ENCODE measurements at regions not wholly inside any gene's neighbourhood (a gene's known extent, or its start where the extent isn't known, plus 50 kb on each side); places are given as distances from the start of the nearest gene placed in this dataset.
"Not testable (repeated sequence)": the region's sequence is repeated elsewhere in the genome, so short reads cannot be mapped to it uniquely, and the experiment has no call there.

DNA sequence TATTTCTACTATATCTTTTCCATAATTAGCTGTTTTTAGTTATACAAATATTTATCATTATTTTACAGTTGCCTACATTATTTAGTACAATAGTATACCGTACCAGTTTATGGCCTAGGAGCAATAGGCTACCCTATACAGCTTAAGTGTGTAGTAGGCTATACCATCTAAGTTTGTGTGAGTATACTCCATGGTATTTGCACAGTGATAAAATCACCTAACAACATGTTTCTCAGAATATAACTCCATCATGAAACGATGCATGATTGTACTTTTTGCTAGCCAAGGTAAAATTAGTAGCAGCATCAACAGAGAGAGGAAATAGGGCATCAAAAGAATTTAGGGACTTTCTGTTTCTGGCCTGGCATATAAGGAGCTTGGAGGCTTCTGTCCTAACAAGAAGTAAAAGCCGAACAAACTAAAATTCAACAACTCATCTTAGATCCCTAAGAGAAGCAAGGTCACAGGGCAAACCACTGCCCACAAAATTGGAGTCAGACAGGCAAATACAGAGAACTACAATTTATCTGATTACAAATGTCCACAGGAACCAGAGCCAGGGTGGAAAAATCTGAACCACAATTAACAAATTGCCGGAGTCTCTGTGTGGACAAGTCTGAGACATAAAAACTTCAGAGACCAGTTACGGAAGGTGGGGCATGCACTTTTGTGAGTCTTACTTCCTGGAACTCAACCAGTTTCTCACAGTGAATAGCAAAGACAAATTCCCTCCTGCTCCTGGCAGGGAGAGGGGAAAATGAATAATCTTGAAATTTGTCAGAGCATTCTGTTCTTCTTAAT is 671.4 kb downstream of the RFPL4B start:
- DNase-seq (ENCODE audit: low read depth in 3 of 3, low spot score in 1 of 3) = no peak

DNA sequence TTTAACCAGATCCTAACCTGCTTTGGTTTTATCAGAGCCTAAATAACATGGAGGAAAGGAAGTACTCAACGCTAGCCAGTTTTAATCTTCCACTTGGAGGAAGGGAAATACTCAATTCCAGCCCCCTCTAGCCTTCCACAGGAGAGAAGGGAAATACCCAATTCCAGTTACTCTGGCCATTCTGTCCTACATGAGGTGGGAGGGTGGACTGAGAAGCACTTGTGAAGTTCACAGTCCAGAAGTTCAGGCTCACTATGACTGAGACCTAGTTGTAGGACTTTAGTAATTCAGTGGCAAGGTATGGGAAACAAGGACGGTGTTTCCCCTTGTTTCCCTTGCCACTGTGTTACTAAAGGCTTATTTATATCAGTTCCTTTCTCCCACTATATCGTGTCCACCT is 672.0 kb downstream of the RFPL4B start:
- no peak for DNase-seq (ENCODE audit: low read depth in 3 of 3, low spot score in 1 of 3)

DNA sequence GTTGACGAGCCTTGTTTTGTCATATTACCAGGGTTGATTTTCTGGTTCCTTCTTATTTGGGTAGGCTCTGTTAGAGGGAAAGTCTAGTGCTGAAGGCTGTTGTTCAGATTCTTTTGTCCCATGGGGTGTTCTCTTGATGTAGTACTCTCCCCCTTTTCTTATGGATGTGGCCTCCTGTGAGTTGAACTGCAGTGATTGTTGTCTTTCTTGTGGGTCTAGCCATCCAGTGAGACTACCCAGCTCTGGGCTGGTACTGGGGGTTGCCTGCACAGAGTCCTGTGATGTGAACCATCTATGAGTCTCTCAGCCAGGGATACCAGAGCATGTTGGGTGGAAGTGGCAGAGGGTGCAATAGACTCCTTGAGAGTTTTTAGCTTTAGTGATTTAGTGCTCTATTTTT is 680.6 kb downstream of the RFPL4B start:
- no peak for DNase-seq (ENCODE audit: low read depth in 3 of 3, low spot score in 1 of 3)

DNA sequence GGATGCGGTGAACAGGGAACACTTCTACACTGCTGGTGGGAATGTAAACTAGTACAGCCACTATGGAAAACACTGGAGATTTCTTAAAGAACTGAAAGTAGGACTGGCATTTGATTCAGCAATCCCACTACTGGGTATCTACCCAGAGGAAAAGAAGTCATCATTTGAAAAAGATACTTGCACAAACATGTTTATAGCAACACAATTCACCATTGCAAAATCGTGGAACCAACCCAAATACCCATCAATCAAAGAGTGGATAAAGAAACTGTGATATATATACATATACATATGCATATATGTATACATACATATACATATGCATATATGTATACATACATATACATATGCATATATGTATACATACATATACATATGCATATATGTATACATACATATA is 682.0 kb downstream of the RFPL4B start:
- DNase-seq (ENCODE audit: low read depth in 3 of 3, low spot score in 1 of 3) = not testable (repeated sequence)

DNA sequence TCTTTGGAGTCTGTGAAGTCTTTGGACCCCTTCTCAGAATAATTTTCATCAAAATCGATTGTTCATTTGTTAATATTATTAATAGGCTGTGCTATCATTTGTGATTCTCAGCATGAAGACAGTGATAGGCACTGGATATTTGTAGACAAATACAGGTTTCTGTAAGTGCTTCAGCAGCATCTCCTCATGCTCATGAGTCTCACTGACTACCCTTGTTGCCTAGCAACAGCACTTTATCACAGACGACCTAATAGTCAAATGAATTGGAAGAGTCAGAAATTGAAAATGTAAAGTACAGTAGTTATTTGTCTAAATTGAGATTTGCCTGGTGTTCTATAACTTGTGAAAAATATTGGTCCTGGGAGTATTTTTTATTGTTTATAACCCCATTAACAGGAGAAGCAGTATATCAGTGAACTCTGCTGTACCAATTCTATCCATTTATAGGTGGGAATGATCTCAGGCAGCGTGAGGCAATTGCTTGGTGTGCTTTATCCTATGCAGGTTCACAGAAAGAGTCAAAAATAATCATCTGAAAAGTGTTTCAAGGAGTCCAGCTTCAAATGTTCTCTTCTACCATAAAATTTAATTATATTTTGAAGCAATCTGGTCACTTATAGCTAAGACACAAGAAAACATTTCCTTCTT is 684.6 kb downstream of the RFPL4B start:
- DNase-seq (ENCODE audit: low read depth in 3 of 3, low spot score in 1 of 3) = no peak

DNA sequence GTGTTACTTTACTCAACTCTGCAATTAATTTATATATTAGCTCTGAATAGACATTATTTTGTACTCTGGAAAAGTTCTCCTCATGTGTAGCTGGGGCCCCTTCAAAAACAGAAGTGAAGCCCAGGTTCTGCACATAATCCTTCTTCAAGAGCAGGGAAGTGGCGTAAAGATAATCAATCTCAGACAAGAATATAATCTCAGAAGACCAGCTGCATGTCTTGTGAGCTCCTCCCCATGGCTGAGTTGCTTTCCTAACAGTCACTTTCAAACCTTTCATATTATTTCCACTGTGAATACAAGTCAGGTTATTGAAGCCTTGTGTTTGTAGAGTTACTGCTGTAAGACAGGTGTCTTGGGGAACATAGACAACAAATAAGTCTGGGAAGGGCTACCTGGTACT is 691.9 kb downstream of the RFPL4B start:
- no peak for DNase-seq (ENCODE audit: low read depth in 3 of 3, low spot score in 1 of 3)

DNA sequence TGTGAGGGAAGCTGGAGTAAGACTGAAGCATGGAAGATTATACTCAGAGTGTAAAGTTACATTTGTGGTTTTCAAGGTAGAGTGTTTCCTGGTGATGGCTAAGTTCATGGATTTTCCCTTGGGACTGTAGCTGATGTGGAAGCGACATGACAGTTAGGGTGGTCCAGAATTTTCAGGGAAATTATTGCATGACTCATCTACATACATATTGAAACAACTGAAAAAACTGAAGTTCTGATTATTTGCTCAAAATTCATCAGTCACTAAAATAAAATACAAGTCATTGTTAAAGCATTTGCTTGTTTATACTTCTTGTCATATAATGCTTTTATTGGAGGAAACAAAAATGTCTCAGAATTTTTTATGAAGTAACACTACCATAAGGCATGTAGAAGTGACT is 700.0 kb downstream of the RFPL4B start:
- no peak for DNase-seq (ENCODE audit: low read depth in 3 of 3, low spot score in 1 of 3)

DNA sequence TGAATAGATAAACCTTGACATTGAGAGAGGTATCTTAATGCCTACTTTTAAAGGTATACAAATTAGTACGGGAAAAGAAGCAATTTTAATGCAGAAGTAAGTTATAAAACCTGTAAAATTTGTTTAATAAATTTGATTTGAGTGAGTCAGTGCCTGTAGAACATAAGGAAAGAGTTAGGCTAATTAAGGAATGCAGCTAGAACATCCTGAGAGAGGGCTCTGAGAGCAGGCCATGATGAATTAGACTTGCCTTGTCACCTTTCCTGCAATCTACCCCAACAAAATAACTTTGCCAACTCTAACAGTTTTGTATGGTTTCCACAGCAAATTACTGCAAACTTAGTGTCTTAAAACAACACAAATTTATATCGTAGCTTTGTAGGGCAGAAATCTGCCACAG is 700.8 kb downstream of the RFPL4B start:
- no peak for DNase-seq (ENCODE audit: low read depth in 3 of 3, low spot score in 1 of 3)

DNA sequence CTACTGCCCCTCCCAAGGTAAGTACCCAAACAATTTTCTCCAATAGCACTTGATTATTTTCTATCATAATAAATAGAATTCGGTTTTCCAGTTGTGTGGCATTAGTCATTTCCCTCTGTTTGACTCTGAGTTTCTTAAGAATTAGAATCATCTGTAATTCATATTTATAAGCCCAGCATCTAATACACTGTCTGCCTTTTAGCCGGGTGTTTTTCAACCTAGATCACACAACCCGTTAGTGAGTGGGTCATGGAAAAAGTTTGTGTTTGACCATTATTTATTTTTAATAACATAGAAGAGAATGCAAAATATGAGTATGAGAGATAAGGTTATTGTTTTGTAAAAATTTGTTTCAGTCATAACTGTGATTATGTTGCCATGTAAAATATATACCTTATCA is 701.6 kb downstream of the RFPL4B start:
- no peak for DNase-seq (ENCODE audit: low read depth in 3 of 3, low spot score in 1 of 3)

DNA sequence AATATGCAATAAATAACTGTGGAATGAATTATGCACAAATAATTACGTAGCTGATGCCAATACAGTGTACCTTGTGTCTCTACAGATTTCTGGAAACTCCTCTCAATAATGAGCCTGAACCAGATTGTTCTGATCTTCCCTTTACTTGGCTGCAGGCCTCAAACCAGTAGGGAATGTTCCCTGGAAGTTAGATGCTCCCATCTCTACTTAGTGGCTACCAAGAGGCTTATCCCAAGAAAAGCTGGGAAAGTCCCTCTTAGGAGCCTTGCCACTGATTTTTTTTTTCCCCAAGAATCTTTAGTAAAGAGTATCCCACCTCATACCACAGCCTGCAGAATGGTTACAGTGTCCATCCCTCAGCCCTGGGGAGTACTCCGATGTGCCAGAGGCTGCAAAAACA is 702.1 kb downstream of the RFPL4B start:
- DNase-seq (ENCODE audit: low read depth in 3 of 3, low spot score in 1 of 3) = no peak

DNA sequence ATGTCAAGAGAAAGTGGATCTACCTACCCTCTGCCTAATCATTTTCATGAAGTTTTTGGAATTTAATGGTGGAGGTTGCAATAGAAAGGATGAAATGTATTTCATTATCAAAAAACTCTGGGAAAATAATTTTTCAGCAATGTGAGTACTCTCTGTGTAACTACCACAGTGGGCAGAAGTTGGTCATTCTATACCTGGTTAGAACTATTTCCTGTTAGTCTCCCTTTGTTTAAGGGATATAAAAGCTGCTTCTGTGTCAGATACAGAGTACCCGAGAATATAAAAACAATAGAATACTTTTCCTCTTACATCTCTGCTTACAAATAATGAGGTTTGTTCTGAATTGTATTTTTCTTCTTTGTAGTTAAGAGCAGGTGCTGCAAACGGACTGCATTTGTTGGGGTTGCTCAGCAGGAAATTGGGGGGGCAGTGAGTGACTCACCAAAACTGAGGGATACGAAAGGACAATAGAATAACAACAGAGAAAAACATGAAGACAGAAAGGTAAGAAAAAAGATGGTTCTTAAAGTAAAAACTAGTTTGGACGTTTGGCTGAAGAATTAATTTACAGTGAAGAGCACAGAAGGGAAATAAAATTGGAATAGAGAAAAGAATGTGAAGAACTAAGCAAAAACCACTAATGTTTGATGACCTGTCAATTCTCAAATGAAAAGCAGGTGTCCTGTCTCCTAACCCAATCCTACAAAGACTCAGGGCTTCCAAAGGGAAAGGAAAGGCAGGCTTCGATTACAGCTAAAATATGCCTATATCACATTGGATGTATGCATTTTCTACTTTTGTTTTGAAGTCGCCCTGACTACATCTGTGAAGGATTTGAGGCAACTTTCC is 703.1 kb downstream of the RFPL4B start:
- no peak for DNase-seq (ENCODE audit: low read depth in 3 of 3, low spot score in 1 of 3)

DNA sequence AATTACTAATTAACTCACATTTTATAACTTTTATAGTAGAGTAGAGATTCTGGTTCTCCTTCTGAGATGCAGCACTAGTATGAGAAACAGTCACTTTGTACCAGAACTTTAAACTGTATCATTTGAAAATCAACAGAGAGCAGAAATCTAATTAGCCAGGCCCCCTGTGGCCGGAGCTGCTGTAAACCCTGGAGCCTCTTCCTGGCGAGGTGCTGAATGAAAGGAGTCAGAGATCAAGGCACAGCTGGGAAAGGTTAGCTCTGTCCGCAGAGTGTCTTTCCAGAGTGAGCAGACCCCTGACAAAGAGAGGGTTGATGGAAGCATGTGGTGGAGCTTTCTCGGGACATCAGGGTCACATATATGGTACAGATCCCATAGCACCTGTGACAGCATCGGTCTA is 703.8 kb downstream of the RFPL4B start:
- no peak for DNase-seq (ENCODE audit: low read depth in 3 of 3, low spot score in 1 of 3)

DNA sequence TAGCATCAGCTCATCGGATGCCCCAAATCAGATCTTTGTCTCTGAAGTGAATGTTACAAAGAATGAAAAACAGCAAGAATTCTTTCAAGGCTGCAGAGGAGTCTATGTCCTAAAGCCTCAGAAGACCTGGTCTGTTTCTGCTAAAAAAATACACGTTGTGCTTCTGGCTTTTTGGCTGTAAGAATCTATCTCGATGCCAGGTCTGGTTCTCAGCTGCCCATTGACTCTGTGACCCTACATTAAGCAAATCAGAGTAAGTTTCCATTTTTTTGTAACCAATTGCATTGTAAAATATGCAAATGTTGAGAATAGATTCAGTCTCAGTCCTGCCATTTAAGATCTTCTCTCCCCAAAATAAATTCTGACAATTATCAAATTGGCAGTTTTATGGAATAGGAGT is 705.4 kb downstream of the RFPL4B start:
- DNase-seq (ENCODE audit: low read depth in 3 of 3, low spot score in 1 of 3) = no peak

DNA sequence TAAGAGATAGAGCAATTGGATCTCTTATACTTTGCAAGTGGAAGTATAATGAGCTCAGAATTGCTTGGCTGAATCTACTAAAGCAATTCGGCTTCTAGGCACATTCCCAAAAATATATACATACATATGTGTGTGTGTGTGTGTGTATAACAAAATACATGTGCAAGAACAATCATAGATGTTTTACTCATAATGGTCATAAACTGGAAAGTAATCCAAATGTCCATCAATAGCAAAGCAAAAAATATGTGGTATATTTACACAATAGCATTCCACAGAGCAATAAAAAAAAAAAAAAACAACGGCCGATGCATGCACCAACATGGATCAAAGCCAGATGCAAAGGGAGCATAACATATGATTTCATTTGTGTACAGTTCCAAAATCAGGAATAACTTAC is 707.9 kb downstream of the RFPL4B start:
- no peak for DNase-seq (ENCODE audit: low read depth in 3 of 3, low spot score in 1 of 3)

DNA sequence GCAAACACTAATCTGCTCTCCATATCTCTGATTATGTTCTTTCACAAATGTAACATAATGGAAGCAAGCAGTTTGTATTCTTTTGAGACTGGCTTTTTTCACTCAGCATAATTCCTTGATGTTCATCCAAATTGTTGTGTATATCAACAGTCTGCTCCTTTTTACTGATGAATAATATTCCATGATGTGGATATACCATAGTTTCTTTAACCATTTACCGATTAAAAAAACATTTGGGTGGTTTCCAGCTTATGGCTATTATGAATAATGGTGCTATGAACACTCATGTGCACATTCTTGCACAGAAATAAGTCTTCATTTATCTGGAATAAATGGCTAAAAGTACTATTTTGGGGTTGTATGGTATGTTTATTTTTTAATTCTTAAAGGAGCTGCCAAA is 708.9 kb downstream of the RFPL4B start:
- DNase-seq (ENCODE audit: low read depth in 3 of 3, low spot score in 1 of 3) = no peak

DNA sequence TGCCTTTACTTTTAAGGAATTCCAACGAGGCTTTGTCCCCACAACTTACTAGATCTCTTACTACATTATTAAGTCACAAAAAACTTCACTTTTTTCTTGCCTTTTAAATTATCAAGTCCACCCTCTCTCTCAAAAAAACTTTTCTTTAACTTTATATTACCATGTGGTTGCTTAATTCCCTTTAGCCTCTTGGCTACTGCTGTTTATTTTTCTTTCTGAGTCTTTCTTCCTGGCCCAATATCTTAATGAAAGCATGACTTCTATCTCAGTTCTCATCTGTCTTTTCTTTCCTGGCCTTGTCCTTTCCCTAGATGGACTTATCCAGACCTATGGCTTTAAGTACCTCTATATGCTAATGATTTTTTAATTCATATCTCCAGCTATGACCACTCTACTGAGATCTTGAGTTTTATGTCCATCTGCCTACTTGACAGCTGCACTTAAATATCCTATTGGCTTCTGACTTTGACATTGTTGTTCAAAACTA is 710.5 kb downstream of the RFPL4B start:
- DNase-seq (ENCODE audit: low read depth in 3 of 3, low spot score in 1 of 3) = no peak

DNA sequence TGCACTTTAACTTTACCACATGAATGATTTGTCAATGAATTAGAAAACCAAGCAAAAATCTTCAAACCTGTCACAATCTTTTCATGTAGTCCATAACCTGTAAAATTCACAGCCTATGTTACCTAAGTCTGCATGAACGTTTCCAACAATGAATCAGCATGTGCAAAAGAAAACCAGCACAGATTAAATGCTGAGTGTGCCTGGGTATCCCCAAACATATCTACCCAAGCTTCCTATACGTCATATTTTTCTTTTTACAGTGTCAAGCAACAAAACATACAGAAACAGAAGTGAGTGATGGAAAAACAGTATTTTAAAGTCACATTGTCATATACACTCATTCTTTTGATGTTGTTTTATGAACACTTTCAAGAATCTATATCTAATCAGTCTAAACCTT is 713.5 kb downstream of the RFPL4B start:
- DNase-seq (ENCODE audit: low read depth in 3 of 3, low spot score in 1 of 3) = no peak

DNA sequence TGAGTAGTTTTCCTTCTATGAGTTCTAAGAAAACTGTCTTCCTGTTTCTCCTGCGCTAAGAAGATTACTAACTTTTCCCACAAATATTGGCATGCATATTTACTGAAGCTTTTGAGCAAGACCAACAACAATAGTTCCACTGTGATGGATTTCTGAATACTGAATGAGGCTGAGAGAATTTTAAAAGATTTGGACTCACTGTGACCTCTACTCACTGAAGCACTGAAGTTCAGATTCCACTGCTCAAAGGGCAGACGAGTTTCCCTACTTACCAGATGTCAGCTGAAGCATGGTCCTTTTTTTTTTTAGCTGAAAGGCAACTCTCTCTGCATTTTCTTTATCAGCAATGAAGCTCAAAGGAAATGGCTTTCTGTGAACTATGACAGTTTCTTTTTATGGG is 718.5 kb downstream of the RFPL4B start:
- DNase-seq (ENCODE audit: low read depth in 3 of 3, low spot score in 1 of 3) = no peak

DNA sequence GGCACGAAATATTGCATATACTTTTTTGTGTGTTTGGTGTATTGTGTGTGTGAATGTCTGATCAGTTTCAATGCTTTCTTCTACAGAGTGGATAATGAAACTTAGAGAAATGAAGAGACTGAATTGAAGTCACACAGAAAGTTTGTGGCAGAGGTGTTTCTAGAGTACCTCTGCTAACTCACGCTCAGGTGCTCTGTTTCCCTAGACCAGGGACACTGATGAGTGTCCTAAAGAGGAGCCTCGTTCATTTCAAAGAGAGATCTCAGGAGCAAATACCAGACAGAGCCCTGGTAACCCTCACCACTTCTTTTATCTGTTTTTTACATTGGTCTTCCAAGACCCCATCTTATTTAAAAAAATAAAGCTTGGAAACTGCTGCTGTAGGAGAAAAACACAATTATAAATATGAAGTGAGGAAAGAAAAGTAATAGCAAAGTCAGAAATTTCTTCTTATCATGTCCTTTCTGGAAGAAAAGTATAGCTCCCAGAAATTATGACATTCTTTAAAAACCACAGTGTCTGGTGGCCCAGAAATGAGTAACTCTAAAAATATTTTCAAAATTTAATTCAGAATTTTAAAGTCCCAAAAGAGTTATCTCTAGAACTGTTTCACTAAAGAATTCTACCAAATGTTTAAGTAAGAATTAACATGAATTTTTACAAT is 720.6 kb downstream of the RFPL4B start:
- no peak for DNase-seq (ENCODE audit: low read depth in 3 of 3, low spot score in 1 of 3)

DNA sequence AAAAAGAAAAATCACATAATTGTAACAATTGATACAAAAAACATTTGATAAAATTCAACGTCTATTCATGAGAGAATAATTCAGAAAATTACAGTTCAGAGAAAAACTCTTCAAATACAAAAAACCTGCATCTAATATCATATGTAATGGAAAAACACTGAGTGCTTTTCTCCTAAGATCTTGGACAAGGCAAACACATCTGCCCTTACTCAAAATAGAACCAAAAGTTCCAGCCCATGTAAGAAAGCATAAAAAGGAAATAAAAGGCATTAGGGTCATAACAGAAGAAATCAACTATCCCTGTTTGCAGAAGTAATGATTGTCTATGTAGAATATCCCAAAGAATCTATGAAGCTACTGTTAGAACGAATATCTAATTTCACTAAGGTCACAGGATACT is 721.4 kb downstream of the RFPL4B start:
- DNase-seq (ENCODE audit: low read depth in 3 of 3, low spot score in 1 of 3) = no peak

DNA sequence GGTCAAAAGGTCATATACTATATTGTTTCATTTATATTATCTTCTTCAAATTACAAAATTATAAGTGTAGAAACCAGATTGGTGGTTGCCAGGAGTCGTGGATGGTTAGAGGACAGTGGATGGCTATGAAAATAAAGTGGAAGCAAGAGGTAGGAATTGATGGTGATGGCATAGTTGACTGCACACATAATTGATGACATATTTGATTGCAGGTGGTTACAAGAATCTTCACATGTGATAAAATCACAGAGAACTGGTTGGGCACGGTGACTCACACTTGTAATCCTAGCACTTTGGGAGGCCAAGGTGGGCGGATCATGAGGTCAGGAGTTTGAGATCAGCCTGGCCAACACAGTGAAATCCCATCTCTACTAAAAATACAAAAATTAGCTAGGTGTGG is 723.6 kb downstream of the RFPL4B start:
- not testable (repeated sequence) for DNase-seq (ENCODE audit: low read depth in 3 of 3, low spot score in 1 of 3)
